ENCODE measurements at regions not wholly inside any gene's neighbourhood (a gene's known extent, or its start where the extent isn't known, plus 50 kb on each side); places are given as distances from the start of the nearest gene placed in this dataset.

GRCh38 chr3:34258271-34258998 is 460.0 kb downstream of the PDCD6IP start:
- Histone ChIP-seq H3K9me3 (ENCODE audit: low read length) (no peaks in the 10 kb centered on the region), H3K27ac (ENCODE audit: low read length) (no peak overlapping the region), H3F3A (ENCODE audit: insufficient read depth, low read length, poor library complexity, severe bottlenecking) (no peaks in the 10 kb centered on the region), H3K27me3 (ENCODE audit: insufficient read depth, low read depth, low read length) (no peaks in the 10 kb centered on the region), H3K9ac (ENCODE audit: low read length) (no peak overlapping the region), H3K4me2 (ENCODE audit: low read length) (no peak overlapping the region), H3K79me2 (replicated peaks; ENCODE audit: insufficient read depth, low read length) (no peaks in the 10 kb centered on the region), H3K36me3 (ENCODE audit: insufficient read depth, low read length) (no peaks in the 10 kb centered on the region), H4K20me1 (ENCODE audit: insufficient read depth) (no peaks in the 10 kb centered on the region), H3K9me2 (ENCODE audit: insufficient read depth, low read length) (no peaks in the 10 kb centered on the region), H3K4me3 (ENCODE audit: low read length) (no peak overlapping the region), H2AFZ (ENCODE audit: low read depth, low read length) (no peak overlapping the region)
- TF ChIP-seq RAD21 (conservative IDR thresholded peaks at IDR 0.05) (no peak), SMC3 (conservative IDR thresholded peaks at IDR 0.05; ENCODE audit: poor library complexity) (no peak), MXI1 (conservative IDR thresholded peaks at IDR 0.05; ENCODE audit: poor library complexity, severe bottlenecking) (no peak), EZH2 (IDR thresholded peaks at IDR 0.05; ENCODE audit: borderline replicate concordance, insufficient read depth, low read length, poor library complexity, severe bottlenecking) (no peak), EP300 (conservative IDR thresholded peaks at IDR 0.05; ENCODE audit: poor library complexity, severe bottlenecking) (no peak), CTCF (IDR thresholded peaks at IDR 0.05; ENCODE audit: poor library complexity, severe bottlenecking) (no peak), TAF1 (IDR thresholded peaks at IDR 0.05; ENCODE audit: low read depth) (no peak), REST (IDR thresholded peaks at IDR 0.05; ENCODE audit: borderline replicate concordance) (no peak), POLR2AphosphoS5 (IDR thresholded peaks at IDR 0.05) (no peak)

- Histone ChIP-seq H3K9me3 (ENCODE audit: low read length) (no peaks in the 10 kb centered on the region), H3K9ac (ENCODE audit: low read length) (no peak overlapping the region), H3K27ac (ENCODE audit: low read length) (peak overlapping the region; percentile 14), H3K36me3 (ENCODE audit: insufficient read depth, low read length) (no peaks in the 10 kb centered on the region), H3K4me3 (ENCODE audit: low read length) (no peak overlapping the region), H3K27me3 (ENCODE audit: insufficient read depth, low read depth, low read length) (no peaks in the 10 kb centered on the region), H3K79me2 (replicated peaks; ENCODE audit: insufficient read depth, low read length) (no peaks in the 10 kb centered on the region), H3K9me2 (ENCODE audit: insufficient read depth, low read length) (no peaks in the 10 kb centered on the region), H4K20me1 (ENCODE audit: insufficient read depth) (no peaks in the 10 kb centered on the region), H3K4me2 (ENCODE audit: low read length) (no peak overlapping the region), H3F3A (ENCODE audit: insufficient read depth, low read length, poor library complexity, severe bottlenecking) (no peaks in the 10 kb centered on the region), H2AFZ (ENCODE audit: low read depth, low read length) (no peak overlapping the region)
- TF ChIP-seq EP300 (conservative IDR thresholded peaks at IDR 0.05; ENCODE audit: poor library complexity, severe bottlenecking) (no peak), POLR2AphosphoS5 (IDR thresholded peaks at IDR 0.05) (no peak), CTCF (IDR thresholded peaks at IDR 0.05; ENCODE audit: poor library complexity, severe bottlenecking) (peak; percentile 65), TAF1 (IDR thresholded peaks at IDR 0.05; ENCODE audit: low read depth) (no peak), SMC3 (conservative IDR thresholded peaks at IDR 0.05; ENCODE audit: poor library complexity) (peak; percentile 68), REST (IDR thresholded peaks at IDR 0.05; ENCODE audit: borderline replicate concordance) (no peak), RAD21 (conservative IDR thresholded peaks at IDR 0.05) (peak; percentile 67), MXI1 (conservative IDR thresholded peaks at IDR 0.05; ENCODE audit: poor library complexity, severe bottlenecking) (no peak), EZH2 (IDR thresholded peaks at IDR 0.05; ENCODE audit: borderline replicate concordance, insufficient read depth, low read length, poor library complexity, severe bottlenecking) (no peak)
Observed at GRCh38 chr3:34260271-34261000, 462.0 kb downstream of the PDCD6IP start.

Data from neural cell (in vitro differentiated cells).